Epithelial cell of prostate (primary cell): ENCODE measurements at regions not wholly inside any gene's neighbourhood (a gene's known extent, or its start where the extent isn't known, plus 50 kb on each side); places are given as distances from the start of the nearest gene placed in this dataset.

Experiments
- DNase-seq: peaks from one replicate; pipeline ENCODE4 v3.0.0-alpha.2; 2011; ENCODE audit warnings: low read depth, low spot score
- H3K27ac ChIP-seq: fragments of 450-650 bp; 2 replicates; pipeline ENCODE4 v1.5.1; 2017; ENCODE audit warnings: mild to moderate bottlenecking

DNA sequence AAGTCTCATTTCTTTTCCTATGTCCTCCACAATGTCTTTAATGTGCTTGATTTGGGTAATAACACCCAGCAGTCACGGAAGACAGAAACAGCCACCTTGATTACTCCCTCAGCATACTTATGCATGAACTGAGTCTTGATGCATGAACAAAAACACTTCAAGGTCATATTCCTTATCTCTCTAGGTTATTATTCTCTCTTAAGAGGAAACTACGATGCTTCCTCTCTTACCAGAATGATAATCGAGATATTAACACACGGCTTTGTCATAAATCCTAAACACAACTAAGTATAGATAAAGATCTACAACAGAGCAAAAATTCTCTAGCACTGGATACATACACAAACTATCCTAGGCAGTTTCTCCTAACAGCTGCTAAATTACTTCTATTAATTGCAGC is 583.5 kb upstream of the ATP2B1 start:
- DNase-seq = no peak
- H3K27ac ChIP-seq = no peak overlapping the region

DNA sequence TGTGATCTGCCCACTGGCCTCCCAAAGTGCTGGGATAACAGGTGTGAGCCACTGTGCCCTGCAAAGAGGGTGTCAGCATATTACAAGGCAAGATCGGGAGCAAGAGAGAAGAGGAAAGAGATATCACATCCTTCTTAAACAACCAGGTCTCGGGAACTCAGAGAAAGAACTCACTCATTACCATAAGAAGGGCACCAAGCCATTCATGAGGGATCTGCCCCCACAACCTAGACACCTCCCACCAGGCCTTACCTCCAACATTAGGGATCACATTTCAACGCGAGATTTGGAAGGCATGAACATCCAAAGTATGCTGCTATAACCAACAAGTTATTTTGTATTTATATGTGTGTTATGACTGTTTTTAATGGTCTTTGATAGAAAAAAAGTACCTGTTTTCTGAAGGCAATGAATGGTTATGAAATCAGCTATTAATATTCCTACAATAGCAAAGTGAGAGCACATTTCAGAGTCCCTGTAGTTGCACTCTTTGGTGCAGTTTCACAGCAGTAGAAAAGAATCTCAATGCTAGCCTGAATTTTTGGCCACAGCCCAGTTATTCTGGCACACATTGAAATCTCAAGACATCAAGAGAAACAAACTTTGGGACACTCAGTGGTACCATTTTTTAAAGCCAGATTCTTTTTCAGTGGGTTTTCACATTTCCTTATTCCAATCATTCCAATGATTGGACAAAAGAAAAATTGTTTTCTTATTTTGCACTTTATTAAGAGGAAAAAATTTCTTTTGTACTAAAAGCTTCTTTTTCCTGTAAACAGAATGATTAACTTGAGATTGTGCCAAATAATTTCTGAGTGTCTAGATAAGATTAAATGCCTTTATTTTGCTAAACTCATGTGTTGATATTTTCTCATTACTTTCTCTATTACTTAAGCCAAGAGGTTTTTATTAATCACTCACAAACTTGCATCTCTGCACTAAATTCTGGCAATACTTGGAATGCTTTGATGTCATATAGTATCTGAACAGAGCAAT is 582.6 kb upstream of the ATP2B1 start:
- no peak overlapping the region for H3K27ac ChIP-seq
- no peak for DNase-seq

DNA sequence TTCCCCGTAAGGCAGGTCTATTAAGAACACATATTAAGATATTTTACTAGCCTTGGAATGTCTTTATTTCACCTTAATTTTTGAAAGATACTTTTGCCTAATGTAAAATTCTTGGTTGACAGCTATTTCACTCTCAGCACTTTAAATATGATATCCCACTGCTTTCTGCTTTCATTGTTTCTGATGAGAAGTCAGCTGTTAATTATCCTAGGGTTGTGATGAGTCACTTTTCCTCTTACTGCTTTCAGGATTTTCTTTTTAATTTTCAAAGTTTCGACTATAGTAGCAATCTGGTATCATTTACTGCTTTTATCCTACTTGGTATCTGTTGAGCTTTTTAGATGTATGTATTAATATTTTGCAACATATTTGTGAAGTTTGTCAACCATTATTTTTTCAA is 578.9 kb upstream of the ATP2B1 start:
- H3K27ac ChIP-seq = no peak overlapping the region
- DNase-seq = no peak

DNA sequence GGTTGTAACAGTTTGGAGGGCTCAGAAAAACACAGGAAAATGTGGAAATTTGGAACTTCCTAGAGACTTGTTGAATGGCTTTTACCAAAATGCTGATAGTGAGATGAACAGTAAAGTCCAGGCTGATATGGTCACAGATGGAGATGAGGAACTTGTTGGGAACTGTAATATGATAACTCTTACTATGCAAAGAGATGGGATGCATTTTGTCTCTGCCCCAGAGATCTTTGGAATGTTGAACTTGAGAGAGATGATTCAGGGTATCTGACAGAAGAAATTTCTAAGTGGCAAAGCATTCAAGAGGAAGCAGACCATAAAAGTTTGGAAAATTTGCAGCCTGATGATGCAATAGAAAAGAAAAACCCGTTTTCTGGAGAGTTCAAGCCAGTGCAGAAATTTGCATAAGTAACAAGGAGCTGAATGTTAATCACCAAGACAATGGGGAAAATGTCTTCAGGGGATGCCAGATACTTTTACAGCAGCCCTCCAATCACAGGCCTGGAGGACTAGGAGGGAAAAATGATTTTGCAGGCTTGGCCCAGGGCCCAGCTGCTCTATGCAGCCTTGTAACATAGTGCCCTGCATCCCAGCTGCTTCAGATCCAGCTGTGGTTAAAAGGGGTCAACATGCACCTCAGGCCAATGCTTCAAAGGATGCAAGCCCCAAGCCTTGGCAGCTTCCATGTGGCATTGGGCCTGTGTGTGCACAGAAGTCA is 572.7 kb upstream of the ATP2B1 start:
- no peak for DNase-seq

DNA sequence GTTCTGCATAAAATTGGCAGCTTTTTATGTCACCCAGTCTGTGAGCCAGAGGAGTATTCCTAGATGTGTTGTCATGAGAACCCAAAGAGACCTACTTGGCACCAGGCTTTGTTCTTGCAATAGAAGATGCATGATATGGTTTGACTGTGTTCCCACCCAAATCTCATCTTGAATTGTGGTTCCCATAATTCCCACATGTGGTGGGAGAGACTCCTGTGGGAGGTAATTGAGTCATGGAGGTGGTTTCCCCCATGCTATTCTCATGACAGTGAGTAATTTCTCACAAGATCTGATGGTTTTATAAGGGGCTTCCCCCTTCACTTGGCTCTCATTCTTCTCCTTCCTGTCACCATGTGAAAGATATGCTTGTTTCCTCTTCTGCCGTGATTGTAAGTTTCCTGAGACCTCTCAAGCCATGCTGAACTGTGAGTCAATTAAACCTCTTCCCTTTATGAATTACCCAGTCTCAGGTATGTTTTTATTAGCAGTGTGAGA is 572.0 kb upstream of the ATP2B1 start:
- no peak for DNase-seq
- H3K27ac ChIP-seq = no peak overlapping the region

More for the DNA sequence above, 572.7 kb upstream of the ATP2B1 start:
- H3K27ac ChIP-seq = no peak overlapping the region

DNA sequence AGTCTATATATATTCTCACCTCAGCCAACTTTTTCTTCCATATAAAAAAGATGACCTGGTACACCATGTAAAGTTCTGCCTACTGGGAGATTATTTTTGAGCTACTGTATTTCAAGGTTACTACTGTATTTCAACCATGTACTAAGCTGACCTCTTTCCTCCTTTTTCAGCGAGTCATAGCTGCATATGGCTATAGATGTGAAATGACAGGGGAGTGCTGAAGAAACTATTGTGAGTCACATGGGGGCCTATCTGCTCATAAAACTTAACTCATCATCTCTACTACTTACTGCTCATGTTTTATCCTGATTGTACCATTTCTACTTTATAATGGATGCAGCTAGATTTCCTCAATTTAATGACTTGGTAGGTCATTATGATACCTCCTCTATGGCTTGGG is 571.4 kb upstream of the ATP2B1 start:
- DNase-seq = peak; percentile 52
- H3K27ac ChIP-seq = no peak overlapping the region

DNA sequence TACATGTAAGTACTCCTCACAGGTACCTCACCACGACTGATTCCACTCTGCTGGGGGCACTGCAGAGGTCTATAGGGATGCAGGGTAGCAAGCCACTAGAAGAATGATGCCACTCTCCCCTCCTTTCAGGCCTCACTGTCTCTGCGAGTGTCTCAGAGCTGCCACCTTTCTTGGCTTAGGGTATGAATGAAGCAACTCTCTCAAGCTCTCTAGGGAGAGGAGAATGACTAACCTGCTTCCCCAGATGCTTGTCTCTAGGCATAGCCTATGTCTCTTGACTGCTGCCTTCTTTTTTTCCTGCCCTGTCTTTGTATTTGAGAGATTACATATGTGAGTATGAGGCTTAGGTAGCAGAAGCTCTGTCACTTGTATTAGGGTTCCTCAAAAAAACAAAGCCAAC is 566.5 kb upstream of the ATP2B1 start:
- no peak overlapping the region for H3K27ac ChIP-seq
- no peak for DNase-seq

DNA sequence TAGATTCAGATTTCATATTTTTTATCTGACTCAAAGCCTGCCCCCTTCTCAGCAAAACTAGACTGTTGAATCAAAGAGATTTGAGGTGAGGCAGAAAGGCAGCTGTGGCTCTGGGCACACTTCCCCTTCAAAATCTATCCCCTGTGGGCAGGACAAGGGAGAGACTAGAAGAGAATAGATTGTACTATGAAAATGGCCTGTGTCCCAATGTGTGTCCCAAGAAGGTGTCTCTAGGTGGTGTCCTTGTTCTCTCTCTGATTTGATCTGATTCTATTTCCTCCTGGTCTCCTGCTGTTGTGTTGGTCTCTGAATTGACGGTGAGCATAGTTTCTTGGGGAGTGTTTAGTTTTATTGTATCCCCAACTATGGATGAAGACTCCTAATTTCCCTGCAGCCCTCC is 565.8 kb upstream of the ATP2B1 start:
- no peak for DNase-seq
- no peak overlapping the region for H3K27ac ChIP-seq

DNA sequence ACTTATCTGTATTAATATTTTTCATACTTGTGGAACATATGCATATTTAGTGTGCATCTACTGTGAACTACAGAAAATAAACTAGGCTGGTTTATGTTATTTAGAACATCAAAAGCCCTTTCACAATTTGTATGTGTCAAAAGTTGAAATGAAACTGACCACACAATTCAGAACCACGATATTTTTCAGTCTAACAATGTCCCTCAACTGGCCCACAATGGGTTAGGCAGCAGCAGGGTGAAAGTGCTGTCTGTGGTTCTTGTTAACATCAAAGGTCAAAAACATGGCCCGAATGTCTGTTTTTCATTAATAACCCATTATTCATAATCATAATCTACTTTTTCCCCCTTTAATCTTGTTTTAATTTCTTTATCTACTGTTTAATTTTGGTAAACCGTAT is 559.9 kb upstream of the ATP2B1 start:
- no peak for DNase-seq

DNA sequence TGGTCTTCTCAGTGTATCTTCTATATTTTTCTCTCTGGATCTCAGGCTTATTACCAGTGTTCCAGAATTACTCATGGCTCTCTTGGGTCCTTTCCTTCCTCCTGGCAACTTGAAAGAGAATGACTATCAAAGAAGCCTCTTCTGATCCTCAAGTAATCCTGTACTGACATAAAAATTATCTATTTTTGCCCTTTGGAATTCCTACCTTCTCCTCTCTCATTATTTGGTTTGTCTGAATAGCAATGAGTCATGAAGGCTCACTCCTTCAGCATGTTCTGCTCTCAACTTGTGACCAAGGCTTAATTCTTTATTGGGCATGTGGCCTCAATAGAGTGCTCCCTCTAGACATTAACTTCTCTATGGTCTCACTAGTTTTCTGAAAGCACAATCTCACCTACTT is 553.6 kb upstream of the ATP2B1 start:
- DNase-seq = no peak

More for the DNA sequence above, 559.9 kb upstream of the ATP2B1 start:
- no peak overlapping the region for H3K27ac ChIP-seq

DNA sequence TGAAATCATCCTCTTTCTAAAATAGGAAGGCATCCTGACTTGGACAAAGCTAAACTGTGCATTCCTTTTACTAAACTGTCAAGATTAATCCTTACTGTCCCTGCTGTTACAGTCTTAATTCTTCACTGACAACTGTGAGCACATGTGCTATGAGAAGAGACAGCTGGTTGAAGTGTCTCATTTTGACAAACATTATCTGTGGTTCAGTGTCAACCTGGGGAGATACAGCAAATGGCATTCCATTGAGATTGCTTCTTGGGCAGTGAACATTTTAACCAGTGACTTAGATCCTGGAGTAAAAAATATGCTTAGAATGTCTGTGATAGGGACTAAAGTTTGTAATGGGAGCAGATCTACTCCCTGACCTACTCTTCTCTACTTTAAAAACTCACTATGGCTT is 552.6 kb upstream of the ATP2B1 start:
- H3K27ac ChIP-seq = no peak overlapping the region
- DNase-seq = no peak

More for the DNA sequence above, 553.6 kb upstream of the ATP2B1 start:
- no peak overlapping the region for H3K27ac ChIP-seq

DNA sequence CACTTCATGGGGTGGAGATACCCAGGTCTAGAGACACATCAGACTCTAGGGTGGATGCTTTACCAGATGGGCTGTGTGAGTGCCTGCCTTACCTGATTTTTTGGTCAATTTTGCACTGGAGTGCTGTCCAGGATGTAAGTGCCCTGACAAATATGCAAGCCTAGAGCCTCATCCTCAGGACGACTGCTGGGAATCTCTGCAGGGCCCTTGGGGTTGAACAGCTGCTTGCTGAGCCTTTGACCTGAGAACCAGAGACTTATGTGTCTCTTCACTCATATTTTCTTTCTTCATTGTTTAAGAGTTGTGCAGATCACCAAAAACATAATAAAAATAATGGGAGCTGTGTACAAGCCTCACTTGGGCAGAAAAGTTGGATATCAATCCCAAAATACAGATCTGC is 551.5 kb upstream of the ATP2B1 start:
- no peak for DNase-seq
- H3K27ac ChIP-seq = no peak overlapping the region

DNA sequence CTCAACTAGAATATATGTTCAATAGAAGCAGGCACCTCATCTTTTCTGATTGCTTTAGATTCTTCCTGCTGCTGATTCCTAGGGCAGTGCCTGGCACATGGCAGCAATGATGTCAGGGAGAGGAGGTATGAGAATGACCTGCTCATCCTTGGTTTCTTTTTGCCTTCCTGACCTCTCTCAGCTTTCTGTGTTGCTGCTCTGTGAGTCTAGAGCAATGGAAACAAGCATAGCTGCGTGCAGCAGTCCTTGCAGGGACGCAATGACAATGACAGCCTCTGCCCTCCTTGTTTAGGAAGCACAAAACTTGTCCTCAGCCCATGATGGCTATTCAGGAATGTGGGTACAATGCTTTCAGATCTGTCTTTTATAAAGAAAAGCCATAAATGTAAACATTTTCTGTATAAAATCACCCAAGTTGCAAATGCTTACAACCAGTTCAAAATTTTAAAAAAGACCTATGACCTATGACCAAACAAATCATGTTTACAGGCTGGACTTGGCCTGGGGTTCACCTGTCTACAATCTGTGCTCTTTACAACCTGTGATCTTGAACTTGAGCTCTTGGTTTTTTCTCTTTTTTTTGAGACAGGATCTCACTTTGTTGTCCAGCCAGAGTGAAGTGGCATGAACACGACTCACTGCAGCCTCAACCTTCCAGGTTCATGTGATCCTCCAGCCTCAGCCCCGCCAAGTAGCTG is 549.4 kb upstream of the ATP2B1 start:
- no peak for DNase-seq
- H3K27ac ChIP-seq = no peak overlapping the region

DNA sequence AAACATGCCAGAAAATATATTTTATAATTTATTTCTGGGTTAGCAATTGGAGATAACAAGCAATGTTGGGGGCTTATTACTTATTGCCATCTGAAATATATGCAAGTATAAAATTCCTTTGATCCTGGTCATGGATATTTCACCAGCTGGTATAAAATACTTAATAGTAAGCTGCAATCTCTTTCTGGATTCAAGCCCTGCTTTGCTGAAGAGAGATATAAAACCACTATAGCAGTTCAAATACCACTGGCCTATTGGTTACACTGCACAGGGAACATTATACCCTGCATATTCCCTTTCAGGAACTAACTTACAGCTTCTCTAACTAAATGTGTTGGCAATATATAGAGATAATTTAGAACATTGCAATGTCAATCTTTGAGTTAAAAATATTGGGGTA is 546.2 kb upstream of the ATP2B1 start:
- no peak overlapping the region for H3K27ac ChIP-seq
- DNase-seq = no peak

DNA sequence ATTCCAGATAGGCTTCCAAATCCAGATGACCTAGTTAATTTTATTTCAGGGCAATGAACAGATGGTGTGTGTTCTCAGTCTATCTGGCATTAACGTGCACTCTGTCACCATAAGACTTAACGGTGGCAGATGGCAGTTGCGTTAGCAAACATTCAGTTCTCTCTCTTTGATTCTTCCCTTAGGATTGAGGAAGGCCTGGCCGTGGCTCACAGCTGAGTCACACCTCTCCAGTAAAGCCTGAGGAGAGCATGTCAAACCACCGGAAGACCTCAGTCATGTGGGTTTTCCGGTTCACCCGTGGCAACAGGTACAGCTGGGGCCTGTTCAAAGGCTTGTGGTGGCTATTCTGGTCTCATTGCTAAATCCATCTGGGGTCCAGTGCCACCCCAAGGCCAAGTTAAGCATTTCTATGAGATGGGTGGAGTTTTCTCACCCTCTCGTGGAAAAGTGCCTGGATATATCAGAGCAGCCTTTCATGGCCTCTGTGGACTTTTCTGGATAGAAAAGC is 545.1 kb upstream of the ATP2B1 start:
- peak overlapping the region; percentile 59 for H3K27ac ChIP-seq
- peak; percentile 82 for DNase-seq

DNA sequence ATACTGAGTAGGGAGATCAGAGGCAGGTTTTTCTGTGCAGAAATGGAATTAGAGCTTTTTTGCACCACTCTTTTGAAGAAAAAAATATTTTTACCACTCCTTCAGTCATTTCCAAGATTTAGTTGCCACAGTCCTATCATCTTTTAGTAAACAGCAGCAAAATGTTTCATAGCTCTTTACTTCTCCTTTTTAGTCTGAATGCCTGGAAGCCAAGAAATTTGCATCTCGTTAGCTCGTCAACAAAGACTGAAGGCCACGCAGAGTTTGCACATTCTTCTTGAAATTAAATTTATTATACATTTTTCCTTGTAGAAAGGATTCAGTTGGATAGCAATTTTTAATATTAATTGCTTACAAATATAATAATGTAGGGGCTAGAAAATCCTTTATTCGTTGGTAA is 544.5 kb upstream of the ATP2B1 start:
- no peak for DNase-seq
- H3K27ac ChIP-seq = peak overlapping the region; percentile 59

DNA sequence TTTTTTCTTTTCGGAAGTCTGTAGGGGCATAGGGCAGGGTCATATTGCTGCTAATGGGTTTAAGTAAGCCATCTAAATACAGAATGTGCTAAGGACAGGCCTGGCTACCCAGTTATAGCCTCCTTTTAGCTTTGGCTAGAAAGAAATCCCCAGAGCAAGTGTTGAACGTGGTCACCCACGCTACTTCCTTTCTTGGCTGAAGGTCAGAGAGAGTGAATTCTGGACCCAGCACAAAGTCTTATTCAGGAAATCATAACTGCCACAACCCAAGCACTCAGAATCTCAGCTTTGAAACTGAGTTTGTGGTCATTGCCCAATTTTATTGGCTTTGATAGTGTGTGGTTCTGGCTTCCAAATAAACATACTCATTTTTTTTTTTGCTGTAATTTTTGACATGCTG is 542.1 kb upstream of the ATP2B1 start:
- no peak overlapping the region for H3K27ac ChIP-seq
- DNase-seq = no peak

DNA sequence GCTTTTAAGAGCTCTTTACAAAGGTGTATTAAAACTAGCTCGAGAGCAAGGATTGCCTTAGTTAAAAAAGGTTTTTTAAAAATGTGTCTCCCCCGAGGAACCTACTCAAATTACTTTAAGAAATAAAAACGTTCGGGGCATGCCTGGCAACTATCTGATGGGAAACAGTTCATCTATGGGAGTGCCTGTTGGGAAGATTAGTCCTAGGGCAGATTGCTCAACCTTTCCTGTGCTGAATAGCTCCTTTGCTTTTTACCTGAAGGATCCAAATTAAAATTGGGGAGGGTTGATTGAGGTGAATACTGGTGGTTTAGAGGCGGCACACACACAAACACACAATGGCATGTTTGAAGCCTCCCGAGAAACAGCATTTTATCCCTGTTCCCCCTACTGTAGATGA is 541.4 kb upstream of the ATP2B1 start:
- no peak for DNase-seq
- no peak overlapping the region for H3K27ac ChIP-seq

DNA sequence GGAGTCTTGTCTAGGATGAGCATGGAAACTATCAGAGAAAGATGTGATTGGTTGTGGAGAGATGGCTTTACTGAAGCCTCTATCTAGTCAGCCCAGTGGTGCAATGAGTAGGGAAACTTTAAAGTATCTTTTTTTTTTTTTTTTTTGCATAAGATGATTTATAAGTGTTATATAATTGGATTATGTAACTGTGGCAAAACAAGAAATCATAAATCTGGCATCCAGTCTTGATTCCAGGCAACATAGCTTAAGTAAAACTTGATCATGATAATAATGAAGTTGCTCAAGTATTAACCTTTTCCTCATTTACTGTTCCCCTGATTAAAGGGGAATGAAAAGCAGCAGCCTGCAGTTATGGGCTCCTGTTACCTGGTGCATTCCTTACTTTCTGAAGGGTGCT is 538.0 kb upstream of the ATP2B1 start:
- H3K27ac ChIP-seq = no peak overlapping the region
- DNase-seq = no peak

DNA sequence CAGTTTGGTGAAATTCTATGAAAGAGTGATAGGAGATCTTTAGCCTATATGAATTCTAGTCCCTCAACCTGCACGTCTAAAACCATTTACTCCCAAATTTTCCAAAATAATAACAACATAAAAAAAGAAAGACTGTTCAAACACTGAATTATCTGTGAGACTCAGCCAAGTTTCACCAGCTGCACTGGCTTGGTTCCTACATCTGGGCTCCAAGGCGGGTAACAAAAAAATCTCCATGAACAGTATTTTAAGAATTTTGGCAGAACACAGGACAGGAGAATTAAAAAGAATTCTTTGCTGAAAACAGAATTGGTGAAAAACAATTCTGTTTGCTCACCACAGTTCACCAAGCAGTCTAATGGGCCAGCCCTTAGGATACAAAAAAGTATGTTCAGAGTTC is 536.8 kb upstream of the ATP2B1 start:
- no peak for DNase-seq
- H3K27ac ChIP-seq = no peak overlapping the region
